ENCODE measurements at regions not wholly inside any gene's neighbourhood (a gene's known extent, or its start where the extent isn't known, plus 50 kb on each side); places are given as distances from the start of the nearest gene placed in this dataset.

GRCh38 chr10:8534891-8535290, 480.4 kb downstream of the GATA3 start:
- no peak for DNase-seq (ENCODE audit: low read depth in 2 of 2)

GRCh38 chr10:8539056-8539455, 484.6 kb downstream of the GATA3 start:
- DNase-seq (ENCODE audit: low read depth in 2 of 2): no peak

- no peak for DNase-seq (ENCODE audit: low read depth in 2 of 2)
These were observed 489.0 kb downstream of the GATA3 start for GRCh38 chr10:8543361-8544056.

- DNase-seq (ENCODE audit: low read depth in 2 of 2): no peak
These were observed 489.5 kb downstream of the GATA3 start for GRCh38 chr10:8544057-8544380.

GRCh38 chr10:8544500-8544899, 490.0 kb downstream of the GATA3 start:
- no peak for DNase-seq (ENCODE audit: low read depth in 2 of 2)

GRCh38 chr10:8554574-8554973, 500.1 kb downstream of the GATA3 start:
- DNase-seq (ENCODE audit: low read depth in 2 of 2): no peak

- no peak for DNase-seq (ENCODE audit: low read depth in 2 of 2)
These were observed 501.8 kb downstream of the GATA3 start for GRCh38 chr10:8556321-8556720.

- no peak for DNase-seq (ENCODE audit: low read depth in 2 of 2)
These were observed 509.0 kb downstream of the GATA3 start for GRCh38 chr10:8563478-8563877.

GRCh38 chr10:8566737-8567136, 512.2 kb downstream of the GATA3 start:
- no peak for DNase-seq (ENCODE audit: low read depth in 2 of 2)

GRCh38 chr10:8568401-8568800, 513.9 kb downstream of the GATA3 start:
- DNase-seq (ENCODE audit: low read depth in 2 of 2): no peak

GRCh38 chr10:8575620-8576019, 521.1 kb downstream of the GATA3 start:
- no peak for DNase-seq (ENCODE audit: low read depth in 2 of 2)

- no peak for DNase-seq (ENCODE audit: low read depth in 2 of 2)
These were observed 521.8 kb downstream of the GATA3 start for GRCh38 chr10:8576281-8576680.

GRCh38 chr10:8576911-8577310, 522.4 kb downstream of the GATA3 start:
- no peak for DNase-seq (ENCODE audit: low read depth in 2 of 2)

GRCh38 chr10:8577686-8578085, 523.2 kb downstream of the GATA3 start:
- DNase-seq (ENCODE audit: low read depth in 2 of 2): no peak

GRCh38 chr10:8581521-8582225, 527.2 kb downstream of the GATA3 start:
- DNase-seq (ENCODE audit: low read depth in 2 of 2): no peak

- DNase-seq (ENCODE audit: low read depth in 2 of 2): no peak
These were observed 528.6 kb downstream of the GATA3 start for GRCh38 chr10:8583096-8583495.

GRCh38 chr10:8584666-8585065, 530.2 kb downstream of the GATA3 start:
- DNase-seq (ENCODE audit: low read depth in 2 of 2): no peak

- DNase-seq (ENCODE audit: low read depth in 2 of 2): peak in 1 of 2 donors; percentile 19
These were observed 532.0 kb downstream of the GATA3 start for GRCh38 chr10:8586504-8586903.

- no peak for DNase-seq (ENCODE audit: low read depth in 2 of 2)
These were observed 533.6 kb downstream of the GATA3 start for GRCh38 chr10:8588135-8588534.

GRCh38 chr10:8590518-8590917, 536.0 kb downstream of the GATA3 start:
- no peak for DNase-seq (ENCODE audit: low read depth in 2 of 2)

GRCh38 chr10:8591640-8592039, 537.2 kb downstream of the GATA3 start:
- DNase-seq (ENCODE audit: low read depth in 2 of 2): no peak

- DNase-seq (ENCODE audit: low read depth in 2 of 2): no peak
These were observed 539.7 kb downstream of the GATA3 start for GRCh38 chr10:8594176-8594575.

- no peak for DNase-seq (ENCODE audit: low read depth in 2 of 2)
These were observed 540.2 kb downstream of the GATA3 start for GRCh38 chr10:8594711-8595110.

- no peak for DNase-seq (ENCODE audit: low read depth in 2 of 2)
These were observed 540.7 kb downstream of the GATA3 start for GRCh38 chr10:8595140-8595539.
